SU-DHL-6 (cell line): ENCODE measurements at regions not wholly inside any gene's neighbourhood (a gene's known extent, or its start where the extent isn't known, plus 50 kb on each side); places are given as distances from the start of the nearest gene placed in this dataset.

Experiments used
- H2AFZ ChIP-seq: fragments of 200-600 bp; sonication (generic); 2 replicates; pipeline ENCODE4 v1.6.1; 2014; ENCODE audit warnings: low read depth, mild to moderate bottlenecking, moderate library complexity, mixed read lengths, antibody characterized with exemption, low read length; ENCODE audit not compliant: severe bottlenecking
- H3F3A ChIP-seq: fragments of 200-600 bp; shearing (Covaris generic); 2 replicates; pipeline ENCODE4 v1.6.0; 2016; ENCODE audit warnings: antibody characterized with exemption, mild to moderate bottlenecking; ENCODE audit not compliant: insufficient read depth
- H3K27ac ChIP-seq: fragments of 200-600 bp; sonication (generic); 2 replicates; pipeline ENCODE4 v1.5.1; 2016; ENCODE audit warnings: low read depth, mild to moderate bottlenecking, low read length, moderate library complexity, mixed read lengths
- H3K27me3 ChIP-seq: fragments of 200-600 bp; sonication (generic), shearing (Covaris generic); 2 replicates; pipeline ENCODE4 v1.6.0; 2014; ENCODE audit warnings: mild to moderate bottlenecking, low read length
- H3K36me3 ChIP-seq: fragments of 200-600 bp; sonication (generic); 2 replicates; pipeline ENCODE4 v1.6.1; 2014; ENCODE audit warnings: mild to moderate bottlenecking, low read length, mixed read lengths
- H3K4me2 ChIP-seq: fragments of 300-600, 200-600 bp; shearing (Covaris generic), sonication (generic); 2 replicates; pipeline ENCODE4 v1.6.0; 2014; ENCODE audit warnings: low read length, low read depth, mild to moderate bottlenecking; ENCODE audit not compliant: poor library complexity, severe bottlenecking
- H3K4me3 ChIP-seq: fragments of 200-600 bp; sonication (generic); 2 replicates; pipeline ENCODE4 v1.5.1; 2014; ENCODE audit warnings: antibody characterized with exemption, low read length, mild to moderate bottlenecking, mixed read lengths; ENCODE audit not compliant: insufficient read depth, poor library complexity, severe bottlenecking
- H3K79me2 ChIP-seq: fragments of 200-600 bp; sonication (generic); 2 replicates; pipeline ENCODE4 v1.6.1; 2014; ENCODE audit warnings: mild to moderate bottlenecking, low read length, moderate library complexity; ENCODE audit not compliant: insufficient read depth
- H3K9ac ChIP-seq: fragments of 200-600 bp; sonication (generic); 2 replicates; pipeline ENCODE4 v1.7.0; 2014; ENCODE audit warnings: mild to moderate bottlenecking, low read length
- H3K9me2 ChIP-seq: fragments of 200-600 bp; sonication (generic); replicated peaks from 2 replicates; pipeline ENCODE4 v1.6.1; 2014; ENCODE audit warnings: low read length; ENCODE audit not compliant: insufficient read depth
- H3K9me3 ChIP-seq: fragments of 200-600 bp; sonication (generic); 2 replicates; pipeline ENCODE4 v1.6.1; 2014; ENCODE audit warnings: low read length, mixed read lengths; ENCODE audit not compliant: insufficient read depth
- H4K20me1 ChIP-seq: fragments of 200-600 bp; sonication (generic); 2 replicates; pipeline ENCODE4 v1.6.1; 2014; ENCODE audit warnings: low read depth, mild to moderate bottlenecking, antibody characterized with exemption, low read length, moderate library complexity, mixed read lengths
- CTCF ChIP-seq: fragments of 200-600 bp; sonication (generic); IDR thresholded peaks from one replicate; pipeline ENCODE4 v1.5.1; 2017; ENCODE audit warnings: antibody characterized with exemption, mild to moderate bottlenecking, low read length, moderate library complexity; ENCODE audit not compliant: insufficient read depth, poor library complexity, severe bottlenecking
- EZH2phosphoT487 ChIP-seq: fragments of 200-600 bp; sonication (generic), shearing (Covaris generic); conservative IDR thresholded peaks from 2 replicates; pipeline ENCODE4 v1.6.1; 2018; ENCODE audit warnings: mild to moderate bottlenecking, antibody characterized with exemption, low read length, moderate library complexity, mixed read lengths

DNA sequence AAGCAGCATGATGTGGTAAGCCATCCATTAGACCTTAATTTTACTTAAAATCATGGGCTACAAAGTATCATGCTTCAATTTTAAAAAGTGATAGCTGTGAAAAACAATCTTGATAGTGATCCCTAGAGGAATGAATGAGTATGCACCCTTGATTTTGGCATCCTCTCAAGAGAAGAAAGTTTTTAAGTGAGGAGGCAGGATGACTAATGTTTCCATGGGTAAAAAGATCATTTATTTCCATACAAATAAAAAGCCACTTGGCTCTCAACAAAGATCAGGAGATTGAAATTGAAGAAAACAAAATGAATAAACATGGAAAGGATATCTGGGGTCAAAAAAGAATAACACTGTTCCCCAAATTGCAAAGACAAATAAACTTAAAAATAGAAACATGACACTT lies 305.4 kb downstream of the MEX3B start:
- Histone ChIP-seq H3K36me3 (no peaks in the 10 kb centered on the region), H3K4me2 (no peak overlapping the region), H3K4me3 (no peak overlapping the region), H3F3A (no peaks in the 10 kb centered on the region), H2AFZ (no peak overlapping the region), H4K20me1 (no peaks in the 10 kb centered on the region), H3K9me2 (no peaks in the 10 kb centered on the region), H3K79me2 (no peaks in the 10 kb centered on the region), H3K9me3 (no peaks in the 10 kb centered on the region), H3K9ac (no peak overlapping the region), H3K27ac (no peak overlapping the region), H3K27me3 (no peaks in the 10 kb centered on the region)
- no peak for TF ChIP-seq EZH2phosphoT487
- no peak for TF ChIP-seq CTCF

DNA sequence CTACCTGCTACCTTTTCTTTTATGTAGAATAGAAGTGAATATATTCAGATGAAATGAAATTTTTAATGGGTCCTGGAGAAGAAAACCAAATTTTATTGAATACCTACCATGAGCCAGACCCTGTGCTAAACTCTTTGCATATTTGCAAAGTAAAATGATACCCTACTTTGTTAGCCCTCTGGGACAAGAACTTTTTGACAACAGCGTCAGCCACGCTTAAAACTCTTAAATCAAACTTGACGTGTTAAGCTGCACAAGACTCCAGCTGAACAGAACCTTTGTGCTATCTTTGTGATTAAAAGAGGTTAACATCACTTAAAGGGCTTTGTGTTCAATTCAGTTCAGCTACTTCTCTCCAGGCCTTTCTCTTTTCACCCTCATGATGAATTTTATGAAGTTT lies 316.5 kb downstream of the MEX3B start:
- Histone ChIP-seq H3F3A (no peaks in the 10 kb centered on the region), H4K20me1 (no peaks in the 10 kb centered on the region), H3K27me3 (no peaks in the 10 kb centered on the region), H3K4me3 (no peak overlapping the region), H3K79me2 (no peaks in the 10 kb centered on the region), H3K9me2 (no peaks in the 10 kb centered on the region), H3K9me3 (no peaks in the 10 kb centered on the region; the same call in 1 of the 2 replicates), H3K9ac (no peak overlapping the region), H3K27ac (no peak overlapping the region), H2AFZ (no peak overlapping the region), H3K36me3 (no peaks in the 10 kb centered on the region), H3K4me2 (no peak overlapping the region)
- no peak for TF ChIP-seq EZH2phosphoT487

- H3K9ac ChIP-seq: no peak overlapping the region
- H3K27me3 ChIP-seq: no peaks in the 10 kb centered on the region
- H3K4me2 ChIP-seq: no peak overlapping the region
- no peaks in the 10 kb centered on the region; the same call in 1 of the 2 replicates for H3K9me3 ChIP-seq
- TF ChIP-seq CTCF (no peak), EZH2phosphoT487 (no peak)
- no peaks in the 10 kb centered on the region for H4K20me1 ChIP-seq
- H3F3A ChIP-seq: no peaks in the 10 kb centered on the region
- H3K4me3 ChIP-seq: no peak overlapping the region
- H2AFZ ChIP-seq: no peak overlapping the region
- no peaks in the 10 kb centered on the region for H3K79me2 ChIP-seq
- H3K36me3 ChIP-seq: no peaks in the 10 kb centered on the region
- H3K27ac ChIP-seq: no peak overlapping the region
- no peaks in the 10 kb centered on the region for H3K9me2 ChIP-seq
Measured at GRCh38 chr15:81728726-81729125, 317.1 kb downstream of the MEX3B start.

GRCh38 chr15:81725590-81725989 lies 320.2 kb downstream of the MEX3B start:
- no peaks in the 10 kb centered on the region for H3K27me3 ChIP-seq
- H2AFZ ChIP-seq: no peak overlapping the region
- no peaks in the 10 kb centered on the region for H4K20me1 ChIP-seq
- H3K4me3 ChIP-seq: no peak overlapping the region
- H3K9ac ChIP-seq: no peak overlapping the region
- no peaks in the 10 kb centered on the region for H3K79me2 ChIP-seq
- H3K9me3 ChIP-seq: no peaks in the 10 kb centered on the region; the same call in 1 of the 2 replicates
- TF ChIP-seq EZH2phosphoT487: no peak
- no peak for TF ChIP-seq CTCF
- no peaks in the 10 kb centered on the region for H3K9me2 ChIP-seq
- no peak overlapping the region for H3K4me2 ChIP-seq
- H3K36me3 ChIP-seq: no peaks in the 10 kb centered on the region
- no peaks in the 10 kb centered on the region for H3F3A ChIP-seq
- no peak overlapping the region for H3K27ac ChIP-seq
